Breast epithelium (tissue), 3 donors: ENCODE measurements at regions not wholly inside any gene's neighbourhood (a gene's known extent, or its start where the extent isn't known, plus 50 kb on each side); places are given as distances from the start of the nearest gene placed in this dataset.

Source experiments
- CTCF ChIP-seq, 3 donors: fragments of 450-650 bp; IDR thresholded peaks; one replicate each; pipeline ENCODE4 v1.5.1; 2016 to 2017; ENCODE audit warnings: antibody characterized with exemption in 3 of 3, mild to moderate bottlenecking in 3 of 3, moderate library complexity in 3 of 3
- POLR2A ChIP-seq: fragments of 450-650 bp; IDR thresholded peaks from one replicate; pipeline ENCODE4 v1.6.1; 2016; ENCODE audit warnings: antibody characterized with exemption, mild to moderate bottlenecking, moderate library complexity
- POLR2AphosphoS5 ChIP-seq, 3 donors: sonication (generic); formaldehyde crosslinking; IDR thresholded peaks; one replicate each; pipeline ENCODE4 v1.6.1; 2017; ENCODE audit warnings: antibody characterized with exemption in 3 of 3

GRCh38 chr12:25761356-25761755 is 197.1 kb upstream of the RASSF8 start:
- no peak for TF ChIP-seq POLR2AphosphoS5 (IDR thresholded peaks at IDR 0.05)
- TF ChIP-seq CTCF (IDR thresholded peaks at IDR 0.05) = no peak
- no peak for TF ChIP-seq POLR2A
